SK-N-SH (cell line): ENCODE measurements at regions not wholly inside any gene's neighbourhood (a gene's known extent, or its start where the extent isn't known, plus 50 kb on each side); places are given as distances from the start of the nearest gene placed in this dataset.

Source experiments
- CTCF ChIA-PET: fragments of 300-600, 350-600 bp; formaldehyde crosslinking; extraction: SDS; loops from one replicate; lab custom pipeline; 2021; lab: Yijun Ruan, JAX
- POLR2A ChIA-PET: fragments of 350-600 bp; sonication (Branson Sonifier 250); formaldehyde crosslinking; extraction: SDS; loops from one replicate; lab custom pipeline; 2020; ENCODE audit warnings: antibody characterized with exemption, inconsistent platforms; lab: Yijun Ruan, JAX
- DNase-seq: peaks from one replicate; pipeline ENCODE4 v3.0.0; 2012
- H2AFZ ChIP-seq: fragments of 200-600 bp; sonication (generic); 2 replicates; pipeline ENCODE4 v1.8.1; 2016; ENCODE audit warnings: antibody characterized with exemption, mild to moderate bottlenecking, low read depth
- H3F3A ChIP-seq: fragments of 200-600 bp; sonication (generic); replicated peaks from 2 replicates; pipeline ENCODE3; 2016; ENCODE audit warnings: antibody characterized with exemption, mild to moderate bottlenecking; ENCODE audit not compliant: insufficient read depth
- H3K27ac ChIP-seq, 2 experiments: fragments of 200-500 bp in 1 of 2; fragments of 200-600 bp in 1 of 2; sonication (Bioruptor generic) in 1 of 2; sonication (generic), shearing (Covaris generic) in 1 of 2; 2 replicates each; pipeline versions ENCODE4 v1.5.1 to v1.6.1; 2014 to 2016; ENCODE audit warnings: low read depth in 2 of 2, inconsistent platforms in 1 of 2, low read length in 1 of 2, mild to moderate bottlenecking in 1 of 2, mixed read lengths in 1 of 2
- H3K27me3 ChIP-seq: fragments of 200-600 bp; sonication (generic), shearing (Covaris generic); 2 replicates; pipeline ENCODE4 v1.6.1; 2016; ENCODE audit warnings: mixed run types; ENCODE audit not compliant: insufficient read depth
- H3K36me3 ChIP-seq, 2 experiments: fragments of 200-500 bp in 1 of 2; fragments of 200-600 bp in 1 of 2; sonication (Bioruptor generic) in 1 of 2; sonication (generic) in 1 of 2; replicated peaks in 1 of 2; 2 replicates each; pipeline versions ENCODE3 to v1.5.1; 2014 to 2016; ENCODE audit warnings: low read length in 1 of 2, mild to moderate bottlenecking in 1 of 2; ENCODE audit not compliant: insufficient read depth in 2 of 2, control insufficient read depth in 1 of 2
- H3K4me1 ChIP-seq, 2 experiments: fragments of 200-500 bp in 1 of 2; fragments of 200-600 bp in 1 of 2; sonication (Bioruptor generic) in 1 of 2; sonication (generic), shearing (Covaris generic) in 1 of 2; 2 replicates each; pipeline versions ENCODE4 v1.5.1 to v1.6.1; 2014 to 2016; ENCODE audit warnings: low read depth in 1 of 2, low read length in 1 of 2, mixed run types in 1 of 2; ENCODE audit not compliant: insufficient read depth in 2 of 2, control insufficient read depth in 1 of 2
- H3K4me2 ChIP-seq: fragments of 200-600 bp; sonication (generic), shearing (Covaris generic); 2 replicates; pipeline ENCODE4 v1.6.1; 2017; ENCODE audit warnings: mixed run types
- H3K4me3 ChIP-seq, 2 experiments: fragments of 200-500 bp in 1 of 2; fragments of 200-600 bp in 1 of 2; sonication (Bioruptor generic) in 1 of 2; sonication (generic), shearing (Covaris generic) in 1 of 2; 2 replicates each; pipeline versions ENCODE4 v1.5.1 to v1.8.1; 2014 to 2016; ENCODE audit warnings: low read depth in 2 of 2, inconsistent platforms in 1 of 2, low read length in 1 of 2, mild to moderate bottlenecking in 1 of 2, mixed read lengths in 1 of 2, moderate library complexity in 1 of 2
- H3K79me2 ChIP-seq: fragments of 200-600 bp; sonication (generic); 2 replicates; pipeline ENCODE4 v1.8.1; 2017; ENCODE audit warnings: mild to moderate bottlenecking; ENCODE audit not compliant: insufficient read depth
- H3K9ac ChIP-seq: fragments of 200-600 bp; sonication (generic); 2 replicates; pipeline ENCODE4 v1.6.1; 2017; ENCODE audit warnings: mixed run types
- H3K9me2 ChIP-seq: fragments of 200-600 bp; sonication (generic); 2 replicates; pipeline ENCODE4 v1.6.1; 2017; ENCODE audit warnings: mixed run types
- H3K9me3 ChIP-seq: fragments of 200-600 bp; sonication (generic); 2 replicates; pipeline ENCODE4 v1.6.1; 2017; ENCODE audit warnings: mixed run types, mild to moderate bottlenecking, moderate library complexity
- H4K20me1 ChIP-seq: fragments of 200-600 bp; sonication (generic); 2 replicates; pipeline ENCODE4 v1.6.1; 2017; ENCODE audit warnings: mild to moderate bottlenecking, mixed run types; ENCODE audit not compliant: insufficient read depth
- CHD2 ChIP-seq: fragments of 150-350 bp; IDR thresholded peaks from 2 replicates; pipeline ENCODE4 v1.6.1; 2018; ENCODE audit warnings: low read length; ENCODE audit not compliant: partially characterized antibody
- ELF1 ChIP-seq: IDR thresholded peaks from 2 replicates; pipeline ENCODE4 v1.4.0; 2012
- EP300 ChIP-seq, 2 experiments: IDR thresholded peaks; 2 replicates each; pipeline versions ENCODE4 v1.4.0 to v1.6.1; 2012; ENCODE audit warnings: borderline replicate concordance in 1 of 2, low read depth in 1 of 2, low read length in 1 of 2
- FOSL2 ChIP-seq: IDR thresholded peaks from 2 replicates; pipeline ENCODE4 v1.4.0; 2012; ENCODE audit warnings: low read depth, mild to moderate bottlenecking, moderate library complexity, borderline replicate concordance
- FOXJ3 ChIP-seq: sonication (generic); formaldehyde crosslinking; IDR thresholded peaks from 2 replicates; pipeline ENCODE4 v1.5.1; 2020; ENCODE audit warnings: mild to moderate bottlenecking, missing genetic modification reagents
- GABPA ChIP-seq: IDR thresholded peaks from 2 replicates; pipeline ENCODE4 v1.4.0; 2012; ENCODE audit warnings: low read depth, mild to moderate bottlenecking
- GATA2 ChIP-seq: sonication (generic); formaldehyde crosslinking; IDR thresholded peaks from 2 replicates; pipeline ENCODE4 v1.5.0; 2020; ENCODE audit warnings: mild to moderate bottlenecking, missing genetic modification reagents
- JUND ChIP-seq: IDR thresholded peaks from 2 replicates; pipeline ENCODE4 v1.4.0; 2012
- MEF2A ChIP-seq: IDR thresholded peaks from 2 replicates; pipeline ENCODE4 v1.4.0; 2012; ENCODE audit warnings: low read depth, borderline replicate concordance
- MXI1 ChIP-seq: IDR thresholded peaks from 2 replicates; pipeline ENCODE4 v1.6.1; 2012; ENCODE audit warnings: mild to moderate bottlenecking, low read depth, low read length, improper control_type of control experiment
- NFIC ChIP-seq: IDR thresholded peaks from 2 replicates; pipeline ENCODE4 v1.4.0; 2012; ENCODE audit warnings: borderline replicate concordance
- POLR2AphosphoS5 ChIP-seq: IDR thresholded peaks from 2 replicates; pipeline ENCODE4 v1.6.1; 2012; ENCODE audit warnings: low read depth, low read length
- RAD21 ChIP-seq: IDR thresholded peaks from 2 replicates; pipeline ENCODE4 v1.6.1; 2012; ENCODE audit warnings: mild to moderate bottlenecking, low read length
- RCOR1 ChIP-seq: fragments of 150-350 bp; IDR thresholded peaks from 2 replicates; pipeline ENCODE4 v1.6.1; 2017; ENCODE audit warnings: antibody characterized with exemption, low read length
- SMC3 ChIP-seq: IDR thresholded peaks from 2 replicates; pipeline ENCODE4 v1.6.1; 2012; ENCODE audit warnings: low read depth, low read length, improper control_type of control experiment
- WGBS: methylation state at CpG from one replicate; pipeline ENCODE4 v1.1.6; 2017; ENCODE audit warnings: low lambda C conversion rate; 5-methylcytosine and 5-hydroxymethylcytosine counted together
- TF ChIP-seq, protein P1 (sequence below): fragments of 150-350 bp; IDR thresholded peaks from 2 replicates; pipeline ENCODE4 v1.6.1; 2017; ENCODE audit warnings: antibody characterized with exemption, low read length, low read depth, borderline replicate concordance
- TF ChIP-seq, protein P2 (sequence below): fragments of 150-350 bp; IDR thresholded peaks from 2 replicates; pipeline ENCODE4 v1.6.1; 2016; ENCODE audit warnings: mild to moderate bottlenecking, low read depth, low read length
- TF ChIP-seq, protein P3 (sequence below): IDR thresholded peaks from 2 replicates; pipeline ENCODE4 v1.6.1; 2012; ENCODE audit warnings: mild to moderate bottlenecking, low read depth, low read length, moderate library complexity
- TF ChIP-seq, protein P4 (sequence below): IDR thresholded peaks from 2 replicates; pipeline ENCODE4 v1.4.0; 2012; ENCODE audit warnings: low read depth
- TF ChIP-seq, protein P5 (sequence below): fragments of 200-600 bp; sonication (generic); IDR thresholded peaks from 2 replicates; pipeline ENCODE4 v1.6.1; 2017; ENCODE audit warnings: antibody characterized with exemption, mild to moderate bottlenecking, moderate library complexity

DNA sequence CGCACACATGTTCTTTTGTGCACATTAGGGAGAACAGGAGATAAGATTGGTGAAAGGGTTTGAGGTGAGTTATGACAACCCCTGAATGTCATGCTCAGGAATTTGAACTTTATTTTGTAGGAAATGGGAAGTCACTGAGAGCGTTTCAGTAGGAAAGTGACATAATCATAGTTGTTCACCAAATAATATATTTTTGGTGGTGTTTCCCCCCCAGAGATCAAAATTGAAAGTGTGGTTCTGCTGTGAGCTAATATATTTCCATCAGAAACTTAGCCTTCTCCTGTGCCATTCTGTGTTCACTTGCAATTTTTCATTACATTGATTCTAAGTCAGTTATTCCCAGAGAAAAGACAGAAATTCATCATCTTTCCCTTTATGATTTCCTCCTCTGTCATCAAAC is 64.1 kb upstream of the RCN1 start:
- POLR2A ChIA-PET, result no interaction called here
- H3K4me1 ChIP-seq, result peaks cover 0 to 15% of the 10 kb centered on the region in 2 experiments; a peak in 1 of 4 replicates
- DNase-seq, result no peak
- no peaks in the 10 kb centered on the region for H3K36me3 ChIP-seq
- no peaks in the 10 kb centered on the region; the same call in 1 of the 2 replicates for H3K27me3 ChIP-seq
- H3K9me3 ChIP-seq, result no peaks in the 10 kb centered on the region
- H2AFZ ChIP-seq, result no peak overlapping the region
- 72% methylated on average over 2 of the region's 2 CpGs for WGBS
- H3K9ac ChIP-seq, result no peak overlapping the region
- no peaks in the 10 kb centered on the region for H3K9me2 ChIP-seq
- CTCF ChIA-PET, result interaction anchor here (0.9 to 1.5 kb wide), 2 partner anchors 21 to 26 kb away, joined by 3 to 6 read pairs; no protein-coding TSS in a partner anchor
- H3K79me2 ChIP-seq, result no peaks in the 10 kb centered on the region
- H3K27ac ChIP-seq, result no peak overlapping the region
- no peak overlapping the region for H3K4me2 ChIP-seq
- H4K20me1 ChIP-seq, result no peaks in the 10 kb centered on the region
- H3K4me3 ChIP-seq, result no peak overlapping the region
- no peaks in the 10 kb centered on the region for H3F3A ChIP-seq
- TF ChIP-seq, protein P1, sequence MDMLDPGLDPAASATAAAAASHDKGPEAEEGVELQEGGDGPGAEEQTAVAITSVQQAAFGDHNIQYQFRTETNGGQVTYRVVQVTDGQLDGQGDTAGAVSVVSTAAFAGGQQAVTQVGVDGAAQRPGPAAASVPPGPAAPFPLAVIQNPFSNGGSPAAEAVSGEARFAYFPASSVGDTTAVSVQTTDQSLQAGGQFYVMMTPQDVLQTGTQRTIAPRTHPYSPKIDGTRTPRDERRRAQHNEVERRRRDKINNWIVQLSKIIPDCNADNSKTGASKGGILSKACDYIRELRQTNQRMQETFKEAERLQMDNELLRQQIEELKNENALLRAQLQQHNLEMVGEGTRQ, result no peak
- no peak for TF ChIP-seq FOSL2
- no peak for TF ChIP-seq POLR2AphosphoS5
- no peak for TF ChIP-seq GABPA
- TF ChIP-seq MEF2A, result no peak
- TF ChIP-seq, protein P2, sequence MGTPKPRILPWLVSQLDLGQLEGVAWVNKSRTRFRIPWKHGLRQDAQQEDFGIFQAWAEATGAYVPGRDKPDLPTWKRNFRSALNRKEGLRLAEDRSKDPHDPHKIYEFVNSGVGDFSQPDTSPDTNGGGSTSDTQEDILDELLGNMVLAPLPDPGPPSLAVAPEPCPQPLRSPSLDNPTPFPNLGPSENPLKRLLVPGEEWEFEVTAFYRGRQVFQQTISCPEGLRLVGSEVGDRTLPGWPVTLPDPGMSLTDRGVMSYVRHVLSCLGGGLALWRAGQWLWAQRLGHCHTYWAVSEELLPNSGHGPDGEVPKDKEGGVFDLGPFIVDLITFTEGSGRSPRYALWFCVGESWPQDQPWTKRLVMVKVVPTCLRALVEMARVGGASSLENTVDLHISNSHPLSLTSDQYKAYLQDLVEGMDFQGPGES, result no peak
- TF ChIP-seq, protein P3, sequence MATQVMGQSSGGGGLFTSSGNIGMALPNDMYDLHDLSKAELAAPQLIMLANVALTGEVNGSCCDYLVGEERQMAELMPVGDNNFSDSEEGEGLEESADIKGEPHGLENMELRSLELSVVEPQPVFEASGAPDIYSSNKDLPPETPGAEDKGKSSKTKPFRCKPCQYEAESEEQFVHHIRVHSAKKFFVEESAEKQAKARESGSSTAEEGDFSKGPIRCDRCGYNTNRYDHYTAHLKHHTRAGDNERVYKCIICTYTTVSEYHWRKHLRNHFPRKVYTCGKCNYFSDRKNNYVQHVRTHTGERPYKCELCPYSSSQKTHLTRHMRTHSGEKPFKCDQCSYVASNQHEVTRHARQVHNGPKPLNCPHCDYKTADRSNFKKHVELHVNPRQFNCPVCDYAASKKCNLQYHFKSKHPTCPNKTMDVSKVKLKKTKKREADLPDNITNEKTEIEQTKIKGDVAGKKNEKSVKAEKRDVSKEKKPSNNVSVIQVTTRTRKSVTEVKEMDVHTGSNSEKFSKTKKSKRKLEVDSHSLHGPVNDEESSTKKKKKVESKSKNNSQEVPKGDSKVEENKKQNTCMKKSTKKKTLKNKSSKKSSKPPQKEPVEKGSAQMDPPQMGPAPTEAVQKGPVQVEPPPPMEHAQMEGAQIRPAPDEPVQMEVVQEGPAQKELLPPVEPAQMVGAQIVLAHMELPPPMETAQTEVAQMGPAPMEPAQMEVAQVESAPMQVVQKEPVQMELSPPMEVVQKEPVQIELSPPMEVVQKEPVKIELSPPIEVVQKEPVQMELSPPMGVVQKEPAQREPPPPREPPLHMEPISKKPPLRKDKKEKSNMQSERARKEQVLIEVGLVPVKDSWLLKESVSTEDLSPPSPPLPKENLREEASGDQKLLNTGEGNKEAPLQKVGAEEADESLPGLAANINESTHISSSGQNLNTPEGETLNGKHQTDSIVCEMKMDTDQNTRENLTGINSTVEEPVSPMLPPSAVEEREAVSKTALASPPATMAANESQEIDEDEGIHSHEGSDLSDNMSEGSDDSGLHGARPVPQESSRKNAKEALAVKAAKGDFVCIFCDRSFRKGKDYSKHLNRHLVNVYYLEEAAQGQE, result no peak
- no peak for TF ChIP-seq FOXJ3 (CRISPR knock-in tag)
- no peak for TF ChIP-seq EP300 (IDR thresholded peaks at IDR 0.05; ENCODE audit: borderline replicate concordance in 1 of 2, low read depth in 1 of 2, low read length in 1 of 2)
- no peak for TF ChIP-seq MXI1
- TF ChIP-seq SMC3, result no peak
- TF ChIP-seq RAD21, result no peak
- no peak for TF ChIP-seq JUND
- TF ChIP-seq GATA2 (CRISPR knock-in tag), result no peak
- no peak for TF ChIP-seq RCOR1
- TF ChIP-seq, protein P4, sequence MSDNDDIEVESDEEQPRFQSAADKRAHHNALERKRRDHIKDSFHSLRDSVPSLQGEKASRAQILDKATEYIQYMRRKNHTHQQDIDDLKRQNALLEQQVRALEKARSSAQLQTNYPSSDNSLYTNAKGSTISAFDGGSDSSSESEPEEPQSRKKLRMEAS, result no peak
- TF ChIP-seq ELF1, result no peak
- no peak for TF ChIP-seq CHD2
- no peak for TF ChIP-seq NFIC
- TF ChIP-seq, protein P5, sequence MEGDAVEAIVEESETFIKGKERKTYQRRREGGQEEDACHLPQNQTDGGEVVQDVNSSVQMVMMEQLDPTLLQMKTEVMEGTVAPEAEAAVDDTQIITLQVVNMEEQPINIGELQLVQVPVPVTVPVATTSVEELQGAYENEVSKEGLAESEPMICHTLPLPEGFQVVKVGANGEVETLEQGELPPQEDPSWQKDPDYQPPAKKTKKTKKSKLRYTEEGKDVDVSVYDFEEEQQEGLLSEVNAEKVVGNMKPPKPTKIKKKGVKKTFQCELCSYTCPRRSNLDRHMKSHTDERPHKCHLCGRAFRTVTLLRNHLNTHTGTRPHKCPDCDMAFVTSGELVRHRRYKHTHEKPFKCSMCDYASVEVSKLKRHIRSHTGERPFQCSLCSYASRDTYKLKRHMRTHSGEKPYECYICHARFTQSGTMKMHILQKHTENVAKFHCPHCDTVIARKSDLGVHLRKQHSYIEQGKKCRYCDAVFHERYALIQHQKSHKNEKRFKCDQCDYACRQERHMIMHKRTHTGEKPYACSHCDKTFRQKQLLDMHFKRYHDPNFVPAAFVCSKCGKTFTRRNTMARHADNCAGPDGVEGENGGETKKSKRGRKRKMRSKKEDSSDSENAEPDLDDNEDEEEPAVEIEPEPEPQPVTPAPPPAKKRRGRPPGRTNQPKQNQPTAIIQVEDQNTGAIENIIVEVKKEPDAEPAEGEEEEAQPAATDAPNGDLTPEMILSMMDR, result no peak
